Activated naive CD4-positive, alpha-beta T cell treated with anti-CD3 and anti-CD28 coated beads, Interleukin-2, amount 50 U/mL, for 72 hours (primary cell): ENCODE measurements at regions not wholly inside any gene's neighbourhood (a gene's known extent, or its start where the extent isn't known, plus 50 kb on each side); places are given as distances from the start of the nearest gene placed in this dataset.

Experiments
- ATAC-seq, 2 donors: fragments of 150-1000 bp; cut with Tn5 transposase; 2 replicates each; pipeline ENCODE4 v1.10.0; 2021; ENCODE audit warnings: mild to moderate bottlenecking in 2 of 2, moderate library complexity in 2 of 2
- DNase-seq, 2 donors: peaks; one replicate each; pipeline ENCODE4 v3.0.0; 2021 to 2022; ENCODE audit warnings: low spot score in 2 of 2
- H3K27ac Mint-ChIP-seq, 2 donors: one replicate each; pipeline ENCODE4 v1.8.0; 2022; ENCODE audit warnings: mild to moderate bottlenecking in 2 of 2, mixed read lengths in 2 of 2
- H3K36me3 Mint-ChIP-seq, 2 donors: one replicate each; pipeline ENCODE4 v1.8.0; 2022; ENCODE audit warnings: mixed read lengths in 2 of 2
- H3K9me3 Mint-ChIP-seq, 2 donors: one replicate each; pipeline ENCODE4 v1.8.0; 2022; ENCODE audit warnings: mixed read lengths in 2 of 2

DNA sequence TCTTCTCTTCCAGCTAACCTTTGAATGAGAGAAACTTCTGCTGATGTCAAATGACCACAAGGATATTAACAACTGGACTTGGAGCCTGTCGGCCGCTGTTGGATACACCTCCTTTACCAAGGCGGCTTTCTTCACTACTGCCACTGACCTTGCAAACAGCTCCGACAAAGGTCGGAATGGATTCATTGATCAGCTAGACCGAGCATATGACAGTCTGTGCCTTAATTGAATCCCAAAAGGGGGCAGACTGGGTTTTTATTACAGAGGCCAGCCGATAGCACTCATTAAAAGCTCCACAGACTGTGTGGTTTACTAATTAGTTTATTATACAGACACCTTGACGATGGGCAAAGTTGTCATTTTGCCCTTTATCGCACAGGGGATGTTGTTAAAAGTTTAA is 394.5 kb downstream of the RERGL start:
- Mint-ChIP-seq H3K9me3 (peaks cover 3% of the 10 kb centered on the region in 2 donors), H3K27ac (no peak overlapping the region), H3K36me3 (no peaks in the 10 kb centered on the region)
- ATAC-seq (no peak), DNase-seq (no peak)

DNA sequence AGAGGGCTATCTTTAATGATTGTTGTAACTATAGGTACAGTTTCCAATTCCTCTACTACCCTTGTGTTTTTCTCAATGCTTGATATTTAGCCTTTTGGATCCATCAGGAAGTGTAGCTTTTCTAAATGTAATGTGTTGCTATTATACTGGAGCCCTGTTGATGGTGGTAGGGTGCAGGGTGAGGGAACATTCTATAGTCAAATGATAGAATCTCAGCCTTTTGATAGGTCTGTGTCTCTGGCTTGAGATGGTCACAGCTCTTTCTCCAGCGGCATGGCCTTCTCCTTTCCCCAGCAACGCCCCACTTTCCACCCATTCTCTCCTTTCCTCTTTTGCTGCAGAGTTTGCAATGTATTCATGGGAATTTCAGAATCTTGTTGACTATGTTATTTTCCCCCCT is 398.6 kb downstream of the RERGL start:
- H3K9me3 Mint-ChIP-seq, result peaks cover 9 to 15% of the 10 kb centered on the region in 2 donors
- no peaks in the 10 kb centered on the region for H3K36me3 Mint-ChIP-seq
- ATAC-seq (no peak), DNase-seq (no peak)
- no peak overlapping the region for H3K27ac Mint-ChIP-seq

DNA sequence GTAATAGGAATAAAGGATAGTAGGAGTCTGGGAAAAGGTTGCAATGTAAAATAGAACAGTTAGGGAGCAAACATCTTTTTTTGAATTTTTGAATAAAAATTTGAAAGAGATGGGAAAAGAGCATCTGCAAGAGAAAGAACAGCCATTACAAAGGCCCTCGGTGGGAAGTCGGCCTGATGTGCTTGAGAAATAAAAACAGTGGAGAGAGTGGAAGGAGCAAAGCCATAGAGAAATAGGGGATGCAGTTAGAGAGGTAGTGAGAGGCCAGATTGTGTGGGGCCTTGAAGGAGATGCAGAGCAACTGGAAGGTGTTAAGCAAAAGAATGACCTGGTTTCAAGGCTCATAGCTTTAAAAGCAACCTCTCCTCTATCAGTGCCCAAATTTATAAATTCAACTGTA is 409.8 kb downstream of the RERGL start:
- H3K27ac Mint-ChIP-seq, result no peak overlapping the region
- H3K9me3 Mint-ChIP-seq, result peaks cover 6 to 14% of the 10 kb centered on the region in 2 donors
- DNase-seq (no peak), ATAC-seq (no peak)
- H3K36me3 Mint-ChIP-seq, result no peaks in the 10 kb centered on the region

DNA sequence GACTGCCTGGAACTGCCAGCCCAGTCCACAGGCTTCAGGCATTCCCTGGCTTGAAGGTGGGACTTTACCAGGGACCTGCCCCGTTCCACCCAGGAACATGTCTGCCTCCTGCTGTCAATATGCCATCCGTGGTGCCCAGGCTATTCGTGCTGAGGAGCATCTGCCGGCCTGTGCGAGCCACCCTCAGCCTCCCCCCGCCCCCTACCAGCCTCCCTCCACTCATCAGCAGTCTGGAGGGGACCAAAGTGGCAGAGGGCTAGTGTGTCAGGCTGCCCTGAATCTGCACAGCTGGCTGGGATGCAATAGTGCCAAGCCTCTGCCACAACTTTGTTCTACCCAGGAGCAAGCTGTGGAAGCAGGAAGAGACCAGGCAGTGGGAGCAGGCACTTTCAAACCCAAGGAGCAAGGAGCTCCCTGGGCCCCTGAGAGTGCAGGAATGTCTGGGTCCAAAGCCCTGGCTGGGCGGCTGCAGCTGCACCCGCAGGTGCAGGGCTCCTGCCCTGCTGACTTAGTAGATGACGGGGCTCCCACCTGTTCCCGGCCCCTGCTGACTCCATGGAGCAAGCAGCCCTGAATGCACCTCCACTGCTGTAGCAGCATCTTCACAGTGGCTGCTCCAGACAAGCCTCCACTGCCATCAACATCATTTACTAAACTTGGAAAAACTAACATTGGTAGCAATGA is 423.2 kb downstream of the RERGL start:
- no peak for ATAC-seq
- Mint-ChIP-seq H3K27ac (no peak overlapping the region), H3K36me3 (no peaks in the 10 kb centered on the region), H3K9me3 (peaks cover 11 to 14% of the 10 kb centered on the region in 2 donors)
- DNase-seq, result no peak

DNA sequence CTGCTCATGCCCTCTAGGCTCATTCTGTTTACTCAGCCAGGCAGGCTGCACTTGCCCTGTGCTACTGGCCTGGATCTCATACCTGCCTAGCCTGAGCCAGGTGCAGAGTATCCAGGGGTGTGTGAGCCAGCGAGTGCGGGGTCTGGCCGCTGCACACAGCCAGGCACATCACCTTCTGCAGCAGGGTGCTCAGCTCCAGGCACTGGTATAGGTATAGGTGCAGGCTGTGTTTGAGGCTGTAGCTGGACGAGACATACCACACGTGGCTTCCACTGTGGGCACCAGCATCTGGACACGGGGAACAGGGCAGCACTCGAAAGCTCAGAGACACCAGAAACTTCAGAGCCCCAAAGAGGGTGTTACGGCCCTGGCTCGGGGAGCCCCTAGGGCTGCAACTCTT is 424.2 kb downstream of the RERGL start:
- DNase-seq (no peak), ATAC-seq (no peak)
- Mint-ChIP-seq H3K27ac (no peak overlapping the region), H3K9me3 (peaks cover 11 to 14% of the 10 kb centered on the region in 2 donors), H3K36me3 (no peaks in the 10 kb centered on the region)

DNA sequence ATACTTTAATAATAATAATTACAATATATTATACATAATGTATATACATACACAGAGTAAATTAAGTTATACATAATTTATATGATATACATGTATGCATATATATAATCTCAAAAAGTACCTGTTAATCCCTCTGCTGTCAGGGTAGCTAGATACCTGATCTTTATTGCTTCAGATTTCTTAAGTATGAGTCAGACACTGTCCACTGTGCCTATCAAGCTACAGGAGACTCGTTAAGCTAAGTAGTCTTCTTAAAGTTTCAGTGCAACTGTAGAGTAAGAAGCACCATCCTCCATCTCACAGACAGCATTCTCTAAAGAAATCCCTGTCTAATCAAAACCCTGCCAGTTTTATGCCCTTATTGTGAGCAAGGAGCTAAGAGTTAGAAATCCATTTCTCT is 428.7 kb downstream of the RERGL start:
- H3K9me3 Mint-ChIP-seq, result peaks cover 8 to 12% of the 10 kb centered on the region in 2 donors
- peaks cover 0 to 6% of the 10 kb centered on the region in 2 donors for H3K36me3 Mint-ChIP-seq
- H3K27ac Mint-ChIP-seq, result no peak overlapping the region
- DNase-seq, result no peak
- no peak for ATAC-seq

DNA sequence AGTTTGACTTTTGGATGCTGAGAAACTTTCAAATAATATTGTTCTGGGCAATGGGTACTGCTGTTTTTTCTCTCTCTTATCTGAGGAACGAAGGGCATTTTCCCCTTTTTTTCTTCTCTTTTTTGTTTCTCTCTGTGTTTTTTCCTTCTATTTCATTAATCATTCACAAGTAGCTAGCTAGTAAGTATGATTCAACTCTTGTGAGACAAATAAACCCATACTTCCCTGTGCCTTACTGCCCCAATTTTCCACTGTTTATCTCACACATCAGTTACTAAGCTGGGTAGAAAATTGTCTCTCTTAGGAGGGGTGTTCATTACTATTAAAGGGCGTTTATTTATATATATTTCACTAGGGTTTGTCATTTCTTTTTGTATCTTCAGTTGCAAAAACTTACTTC is 437.6 kb downstream of the RERGL start:
- no peak overlapping the region for H3K27ac Mint-ChIP-seq
- no peaks in the 10 kb centered on the region for H3K9me3 Mint-ChIP-seq
- H3K36me3 Mint-ChIP-seq, result no peaks in the 10 kb centered on the region
- no peak for ATAC-seq
- no peak for DNase-seq

DNA sequence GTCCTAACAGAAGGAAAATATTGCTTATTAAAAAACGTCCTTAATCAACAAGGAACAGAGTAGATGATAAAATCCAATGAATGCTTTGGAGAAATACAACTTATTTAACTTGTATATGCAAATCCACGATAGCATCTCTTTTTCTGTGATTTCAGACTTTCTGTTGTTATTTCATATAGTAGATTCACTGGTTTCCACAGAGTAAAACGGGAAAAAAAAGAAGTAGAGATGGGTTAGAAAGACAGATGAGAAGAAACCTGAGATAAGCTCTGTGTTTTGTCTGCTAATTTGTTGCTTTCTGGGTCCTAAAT is 447.7 kb downstream of the RERGL start:
- ATAC-seq (no peak), DNase-seq (no peak)
- H3K27ac Mint-ChIP-seq, result no peak overlapping the region
- H3K36me3 Mint-ChIP-seq, result no peaks in the 10 kb centered on the region
- H3K9me3 Mint-ChIP-seq, result peaks cover 0 to 3% of the 10 kb centered on the region in 2 donors

DNA sequence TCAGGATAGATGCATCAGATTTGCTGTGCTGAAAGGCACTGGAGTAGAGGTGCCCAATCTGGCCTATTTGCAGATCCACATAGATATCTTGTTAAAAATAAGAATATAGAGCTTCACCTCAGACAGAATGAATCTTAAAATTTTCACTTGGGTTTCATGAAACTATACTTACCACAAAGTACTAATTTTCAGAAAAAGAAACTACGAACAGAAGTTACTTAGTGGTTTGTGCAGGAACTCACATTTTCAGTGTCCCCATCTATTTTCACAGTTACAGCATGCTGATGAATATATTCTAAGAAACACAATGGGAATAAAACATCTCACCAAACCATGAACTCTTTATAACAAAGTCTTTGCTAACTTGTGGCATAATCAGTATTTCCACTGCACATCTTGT is 449.4 kb downstream of the RERGL start:
- Mint-ChIP-seq H3K27ac (no peak overlapping the region), H3K9me3 (peaks cover 0 to 7% of the 10 kb centered on the region in 2 donors), H3K36me3 (no peaks in the 10 kb centered on the region)
- DNase-seq (no peak), ATAC-seq (no peak)

DNA sequence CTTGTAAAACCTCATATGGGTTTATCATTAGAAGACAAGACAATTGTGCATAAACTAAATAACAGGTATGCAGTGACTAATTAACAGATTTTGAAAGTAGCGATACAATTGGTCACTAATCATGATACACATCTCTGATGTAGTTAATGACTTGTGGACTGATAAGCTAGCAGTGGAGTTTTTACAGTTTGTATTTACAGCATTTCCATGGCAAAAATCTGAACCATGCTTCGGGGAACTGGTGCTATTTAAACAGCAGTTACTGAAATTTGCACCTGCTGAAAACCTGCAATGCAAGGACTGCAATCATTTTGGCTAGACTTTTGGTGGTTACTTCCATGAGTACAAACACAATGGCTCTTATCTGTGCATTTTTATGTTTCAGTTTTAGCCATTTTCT is 471.2 kb downstream of the RERGL start:
- Mint-ChIP-seq H3K27ac (no peak overlapping the region), H3K36me3 (no peaks in the 10 kb centered on the region), H3K9me3 (peaks cover 12 to 16% of the 10 kb centered on the region in 2 donors)
- no peak for ATAC-seq
- no peak for DNase-seq

DNA sequence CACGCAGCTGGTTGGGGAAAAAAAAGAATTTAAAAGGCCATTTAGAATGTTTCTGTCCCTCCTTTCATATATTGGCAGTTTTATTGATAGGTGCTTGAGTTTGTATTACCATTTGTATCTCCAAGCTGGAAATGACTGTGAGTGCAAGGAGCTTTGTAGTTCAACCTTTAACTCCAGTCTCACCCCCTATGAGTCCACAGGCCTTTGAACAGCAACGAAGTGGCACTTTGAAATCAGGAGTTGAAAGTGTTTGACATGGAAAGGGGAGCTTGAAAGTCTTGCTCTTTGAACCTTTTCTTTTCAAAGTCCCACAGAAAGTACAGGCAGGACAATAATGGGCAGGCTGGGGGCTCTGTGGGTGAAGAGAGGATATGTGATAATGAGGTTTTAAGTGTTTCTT is 480.3 kb downstream of the RERGL start:
- DNase-seq (no peak), ATAC-seq (no peak)
- Mint-ChIP-seq H3K9me3 (peaks cover 4 to 5% of the 10 kb centered on the region in 2 donors), H3K36me3 (no peaks in the 10 kb centered on the region), H3K27ac (no peak overlapping the region)

DNA sequence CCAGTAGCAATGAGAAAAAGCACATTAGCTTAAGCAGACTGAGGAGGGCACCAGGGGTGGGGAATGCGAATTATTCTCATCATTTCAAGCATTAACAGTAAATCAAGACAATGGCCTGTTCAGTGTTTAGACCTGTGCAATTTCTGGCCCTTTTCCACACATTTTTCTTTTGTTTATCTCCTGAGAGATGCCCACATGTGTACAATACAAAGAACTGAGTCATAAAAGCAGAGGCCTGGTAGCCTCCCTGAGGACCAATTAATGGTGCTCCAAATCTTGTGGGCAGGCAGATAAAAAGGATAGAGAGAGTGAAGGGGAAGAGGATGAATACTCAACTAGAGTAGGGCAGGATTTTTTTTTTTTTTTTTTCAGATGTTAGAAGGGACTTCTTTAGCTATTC is 480.8 kb downstream of the RERGL start:
- DNase-seq (no peak), ATAC-seq (no peak)
- H3K9me3 Mint-ChIP-seq, result peaks cover 4 to 5% of the 10 kb centered on the region in 2 donors
- H3K27ac Mint-ChIP-seq, result no peak overlapping the region
- H3K36me3 Mint-ChIP-seq, result no peaks in the 10 kb centered on the region

DNA sequence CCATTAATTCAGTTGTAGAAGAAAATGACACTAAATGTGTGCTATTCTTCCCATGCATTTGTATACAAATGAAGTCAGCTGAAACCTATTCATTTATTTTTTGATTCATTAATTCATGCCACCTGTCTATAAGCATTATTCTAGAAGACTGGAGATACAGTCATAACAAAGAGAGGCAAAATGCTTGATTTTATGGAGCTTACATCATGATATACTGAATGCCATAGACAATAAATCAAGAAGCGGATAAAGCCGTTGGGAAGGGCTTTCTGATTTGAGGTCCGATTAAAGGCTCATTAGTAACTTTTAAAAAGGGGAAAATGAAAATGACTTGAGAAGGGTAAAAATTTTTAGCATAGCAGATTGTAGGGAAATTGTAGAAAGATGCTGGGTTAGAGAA is 494.9 kb downstream of the RERGL start:
- H3K27ac Mint-ChIP-seq, result no peak overlapping the region
- no peak for DNase-seq
- H3K9me3 Mint-ChIP-seq, result peaks cover 5 to 7% of the 10 kb centered on the region in 2 donors
- ATAC-seq, result no peak
- H3K36me3 Mint-ChIP-seq, result no peaks in the 10 kb centered on the region

DNA sequence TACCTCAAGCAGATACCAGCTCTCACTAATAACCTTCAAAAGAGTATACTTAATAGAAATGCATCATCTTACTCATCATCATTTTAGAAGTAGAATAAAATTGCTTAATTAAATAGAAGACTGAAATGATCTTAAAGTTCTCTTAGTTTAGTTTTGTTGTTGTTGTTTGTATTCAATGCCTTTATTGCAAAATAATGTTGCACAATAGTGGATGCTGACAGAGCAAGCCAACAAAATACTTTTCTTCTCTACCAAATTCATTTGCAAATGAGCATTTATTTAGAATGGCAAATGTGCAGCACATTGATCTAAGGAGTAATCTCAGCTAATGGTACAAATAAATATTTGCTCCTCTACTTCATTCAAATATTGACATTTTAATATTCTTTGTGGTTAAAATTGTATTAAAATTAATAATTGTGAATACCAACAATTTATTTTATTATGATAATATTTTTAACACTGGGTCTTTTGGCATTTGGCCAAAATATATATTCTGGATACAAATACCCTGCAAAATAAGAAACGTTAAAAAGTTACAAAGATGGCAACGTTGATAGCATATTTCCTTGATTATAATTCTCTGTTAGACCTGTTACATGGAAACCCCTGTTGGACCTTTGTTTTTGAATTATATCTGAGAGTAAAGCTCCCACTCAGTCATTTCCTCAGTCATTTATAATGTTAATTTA is 496.1 kb downstream of the RERGL start:
- Mint-ChIP-seq H3K27ac (no peak overlapping the region), H3K36me3 (no peaks in the 10 kb centered on the region), H3K9me3 (peaks cover 7 to 9% of the 10 kb centered on the region in 2 donors)
- DNase-seq (no peak), ATAC-seq (no peak)

DNA sequence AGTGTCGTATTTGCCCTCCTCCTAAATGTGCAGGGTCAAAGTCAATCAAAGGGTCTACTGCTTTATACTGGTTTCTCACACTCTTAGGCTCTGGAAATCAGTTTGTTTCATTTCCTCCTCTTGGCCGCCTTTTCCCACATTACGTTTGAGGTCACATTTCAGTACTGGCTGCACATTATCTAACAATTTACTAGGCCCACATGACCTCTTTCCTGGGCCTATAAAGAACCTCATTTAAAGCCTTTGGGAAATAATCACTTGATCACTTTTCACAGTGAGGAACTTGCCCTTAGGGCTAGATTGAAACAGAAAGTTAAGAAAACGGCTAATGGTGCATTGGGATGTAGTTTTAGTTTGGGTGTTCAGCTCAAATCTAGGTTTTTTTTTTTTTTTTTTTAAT is 497.5 kb downstream of the RERGL start:
- Mint-ChIP-seq H3K9me3 (peaks cover 11 to 13% of the 10 kb centered on the region in 2 donors), H3K27ac (no peak overlapping the region), H3K36me3 (no peaks in the 10 kb centered on the region)
- DNase-seq, result no peak
- ATAC-seq, result no peak

DNA sequence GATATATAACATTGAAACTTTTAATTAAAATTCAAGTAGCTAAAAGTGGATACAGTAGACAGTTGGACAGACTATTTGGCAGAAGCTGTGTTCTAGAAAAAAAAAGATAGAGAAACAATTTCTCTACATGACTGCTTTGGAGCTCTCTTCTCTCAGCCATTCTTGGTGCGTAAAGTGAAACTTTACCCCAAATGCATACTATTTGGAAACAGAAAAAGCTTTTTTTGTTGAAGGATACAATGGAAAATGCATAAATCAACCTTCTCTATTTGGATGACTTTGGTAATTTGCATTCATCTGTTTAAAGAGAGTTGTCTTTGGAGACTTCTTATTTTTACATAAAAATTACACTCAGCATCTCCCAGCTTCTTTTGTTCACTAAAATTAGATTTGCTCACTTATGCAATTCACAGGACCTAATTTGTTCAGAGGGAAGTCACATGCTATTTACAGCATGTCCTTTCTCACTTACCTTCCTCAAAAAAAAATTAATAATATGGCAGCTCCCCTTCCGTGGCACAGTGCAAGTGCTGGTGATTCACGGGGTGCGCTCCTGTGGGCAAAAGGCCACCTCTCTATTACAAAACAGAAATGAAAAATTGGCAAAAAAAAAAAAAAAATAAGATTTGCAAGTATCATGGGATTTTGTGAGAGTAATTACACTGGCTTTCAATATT is 498.9 kb downstream of the RERGL start:
- peaks cover 7% of the 10 kb centered on the region in 2 donors for H3K9me3 Mint-ChIP-seq

DNA sequence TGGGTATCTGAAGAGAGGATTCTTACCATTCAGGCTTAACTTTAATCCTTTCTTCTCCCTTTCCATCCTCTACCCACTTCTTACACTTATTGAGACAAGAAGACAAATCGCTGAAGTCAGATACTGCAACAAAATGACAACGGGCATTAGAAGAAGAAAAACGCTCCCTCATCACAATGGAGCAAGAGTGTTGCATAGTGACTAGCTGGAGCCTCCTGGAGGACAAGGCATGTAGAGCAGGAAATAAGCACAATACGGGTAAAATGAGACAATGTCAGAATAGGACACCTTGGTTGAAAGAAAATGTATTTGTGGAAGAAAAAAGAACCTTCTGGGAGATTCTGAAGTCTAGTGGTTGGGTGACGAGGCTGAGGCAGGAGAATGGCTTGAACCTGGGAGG is 501.0 kb downstream of the RERGL start:
- Mint-ChIP-seq H3K27ac (no peak overlapping the region), H3K9me3 (peaks cover 6 to 10% of the 10 kb centered on the region in 2 donors), H3K36me3 (no peaks in the 10 kb centered on the region)
- DNase-seq, result no peak
- ATAC-seq, result no peak

More for the DNA sequence above, 498.9 kb downstream of the RERGL start:
- DNase-seq (no peak), ATAC-seq (no peak)
- Mint-ChIP-seq H3K27ac (no peak overlapping the region), H3K36me3 (no peaks in the 10 kb centered on the region)
